ENCODE measurements at regions not wholly inside any gene's neighbourhood (a gene's known extent, or its start where the extent isn't known, plus 50 kb on each side); places are given as distances from the start of the nearest gene placed in this dataset.
"Not testable (repeated sequence)": the region's sequence is repeated elsewhere in the genome, so short reads cannot be mapped to it uniquely, and the experiment has no call there.

DNA sequence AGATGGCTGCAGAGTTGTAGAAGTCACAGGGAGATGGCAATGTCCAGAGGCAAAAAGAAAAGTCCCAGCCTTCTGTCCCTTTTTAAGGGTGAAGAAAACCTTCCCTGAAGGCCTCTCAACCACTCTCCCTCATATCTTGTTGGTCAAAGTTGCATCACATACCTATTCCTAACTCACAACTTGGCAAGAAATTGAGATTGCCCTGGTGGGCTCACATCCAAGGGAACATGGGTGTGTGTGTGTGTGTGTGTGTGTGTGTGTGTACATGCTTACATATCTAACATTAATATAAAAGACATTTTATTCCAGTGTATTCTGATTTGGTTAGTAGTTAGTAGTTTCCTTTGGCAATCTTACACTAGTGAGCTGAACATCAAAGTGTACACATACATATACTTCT lies 144.3 kb upstream of the SALL4 start:
- Histone ChIP-seq H3K9me3 (no peaks in the 10 kb centered on the region), H3K4me1 (no peaks in the 10 kb centered on the region), H3K36me3 (no peaks in the 10 kb centered on the region), H3K27ac (no peak overlapping the region), H3K27me3 (no peaks in the 10 kb centered on the region), H3K4me3 (no peak overlapping the region)
- intact Hi-C loops (cut with DNase I), result no loop called here
- DNase-seq (ENCODE audit: extremely low spot score in 2 of 2), result no peak
- TF ChIP-seq POLR2AphosphoS5 (IDR thresholded peaks at IDR 0.05; ENCODE audit: insufficient read depth in 1 of 2, low read depth in 1 of 2) (no peak), POLR2A (IDR thresholded peaks at IDR 0.05) (no peak)
- TF ChIP-seq, protein P1, sequence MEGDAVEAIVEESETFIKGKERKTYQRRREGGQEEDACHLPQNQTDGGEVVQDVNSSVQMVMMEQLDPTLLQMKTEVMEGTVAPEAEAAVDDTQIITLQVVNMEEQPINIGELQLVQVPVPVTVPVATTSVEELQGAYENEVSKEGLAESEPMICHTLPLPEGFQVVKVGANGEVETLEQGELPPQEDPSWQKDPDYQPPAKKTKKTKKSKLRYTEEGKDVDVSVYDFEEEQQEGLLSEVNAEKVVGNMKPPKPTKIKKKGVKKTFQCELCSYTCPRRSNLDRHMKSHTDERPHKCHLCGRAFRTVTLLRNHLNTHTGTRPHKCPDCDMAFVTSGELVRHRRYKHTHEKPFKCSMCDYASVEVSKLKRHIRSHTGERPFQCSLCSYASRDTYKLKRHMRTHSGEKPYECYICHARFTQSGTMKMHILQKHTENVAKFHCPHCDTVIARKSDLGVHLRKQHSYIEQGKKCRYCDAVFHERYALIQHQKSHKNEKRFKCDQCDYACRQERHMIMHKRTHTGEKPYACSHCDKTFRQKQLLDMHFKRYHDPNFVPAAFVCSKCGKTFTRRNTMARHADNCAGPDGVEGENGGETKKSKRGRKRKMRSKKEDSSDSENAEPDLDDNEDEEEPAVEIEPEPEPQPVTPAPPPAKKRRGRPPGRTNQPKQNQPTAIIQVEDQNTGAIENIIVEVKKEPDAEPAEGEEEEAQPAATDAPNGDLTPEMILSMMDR (IDR thresholded peaks at IDR 0.05), result no peak

DNA sequence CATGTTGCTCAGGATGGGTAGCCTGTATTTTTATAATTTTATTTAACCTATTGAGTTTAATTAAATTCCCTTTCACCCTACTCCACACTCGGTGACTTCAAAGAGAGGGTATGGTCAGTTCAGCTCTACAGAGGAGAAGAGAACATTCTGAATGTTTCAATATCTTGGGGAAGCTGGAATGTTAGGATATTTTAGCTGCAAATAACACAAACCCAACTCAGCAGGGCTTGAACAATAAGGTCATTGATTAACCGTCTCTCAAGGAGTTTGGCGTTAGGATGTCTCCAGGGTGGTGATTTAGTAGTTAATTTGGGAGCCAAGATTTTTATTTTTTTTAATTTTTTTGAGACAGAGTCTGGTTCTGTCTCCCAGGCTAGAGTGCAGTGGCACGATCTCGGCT lies 143.6 kb upstream of the SALL4 start:
- Histone ChIP-seq H3K36me3 (no peaks in the 10 kb centered on the region), H3K9me3 (no peaks in the 10 kb centered on the region), H3K27me3 (no peaks in the 10 kb centered on the region), H3K27ac (no peak overlapping the region), H3K4me3 (no peak overlapping the region), H3K4me1 (no peaks in the 10 kb centered on the region)
- intact Hi-C loops (cut with DNase I), result no loop called here
- no peak for DNase-seq (ENCODE audit: extremely low spot score in 2 of 2)
- TF ChIP-seq, protein P1 (IDR thresholded peaks at IDR 0.05), result no peak
- TF ChIP-seq POLR2A (IDR thresholded peaks at IDR 0.05) (no peak), POLR2AphosphoS5 (IDR thresholded peaks at IDR 0.05; ENCODE audit: insufficient read depth in 1 of 2, low read depth in 1 of 2) (no peak)

DNA sequence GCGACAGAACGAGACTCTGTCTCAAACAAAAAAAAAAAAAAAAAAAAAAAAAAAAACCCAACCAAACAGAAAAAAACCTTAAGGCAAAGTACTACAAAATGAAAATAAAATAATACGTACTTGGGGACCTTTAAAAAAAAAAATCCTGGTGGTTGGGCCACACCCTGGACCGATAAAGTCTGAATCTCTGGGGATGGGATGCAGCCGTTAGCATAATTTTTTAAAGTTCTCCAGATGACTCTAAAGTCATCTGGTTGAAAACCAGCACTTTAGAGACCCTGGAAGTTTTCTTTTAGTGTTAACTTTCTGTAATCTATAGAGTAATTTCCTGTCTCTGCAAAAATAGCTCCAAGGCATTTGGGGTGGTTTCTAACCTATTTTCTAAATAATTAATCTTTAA lies 142.9 kb upstream of the SALL4 start:
- H3K9me3 ChIP-seq, result no peaks in the 10 kb centered on the region
- no peak overlapping the region for H3K4me3 ChIP-seq
- intact Hi-C loops (cut with DNase I), result no loop called here
- H3K4me1 ChIP-seq, result no peaks in the 10 kb centered on the region
- no peaks in the 10 kb centered on the region for H3K27me3 ChIP-seq
- TF ChIP-seq POLR2AphosphoS5 (IDR thresholded peaks at IDR 0.05; ENCODE audit: insufficient read depth in 1 of 2, low read depth in 1 of 2), result no peak
- TF ChIP-seq, protein P1 (IDR thresholded peaks at IDR 0.05), result no peak
- TF ChIP-seq POLR2A (IDR thresholded peaks at IDR 0.05), result no peak
- DNase-seq (ENCODE audit: extremely low spot score in 2 of 2), result no peak
- no peak overlapping the region for H3K27ac ChIP-seq
- no peaks in the 10 kb centered on the region for H3K36me3 ChIP-seq

DNA sequence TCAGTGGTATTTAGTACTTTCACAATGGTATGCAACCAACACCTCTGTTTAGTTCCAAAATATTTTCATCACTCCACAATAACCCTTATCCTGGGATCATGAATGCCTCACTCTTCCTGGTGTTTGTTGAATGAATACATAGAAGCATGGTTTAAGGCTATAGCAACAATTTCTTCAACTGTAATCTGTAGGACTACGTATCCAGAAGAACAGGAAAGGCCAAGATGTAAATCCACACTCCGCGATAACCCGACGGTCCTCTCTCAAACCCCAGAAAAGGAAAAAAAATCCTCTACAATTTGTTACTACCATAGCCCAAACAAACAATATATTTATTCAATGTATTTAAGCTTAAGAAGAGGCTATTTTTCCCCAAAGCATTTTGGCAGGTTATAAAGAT lies 141.4 kb upstream of the SALL4 start:
- Histone ChIP-seq H3K36me3 (no peaks in the 10 kb centered on the region), H3K27ac (no peak overlapping the region), H3K4me1 (peaks cover 4% of the 10 kb centered on the region), H3K27me3 (no peaks in the 10 kb centered on the region), H3K4me3 (no peak overlapping the region), H3K9me3 (no peaks in the 10 kb centered on the region)
- TF ChIP-seq POLR2AphosphoS5 (IDR thresholded peaks at IDR 0.05; ENCODE audit: insufficient read depth in 1 of 2, low read depth in 1 of 2), result no peak
- TF ChIP-seq, protein P1 (IDR thresholded peaks at IDR 0.05), result no peak
- no peak for TF ChIP-seq POLR2A (IDR thresholded peaks at IDR 0.05)
- intact Hi-C loops (cut with DNase I), result no loop called here
- DNase-seq (ENCODE audit: extremely low spot score in 2 of 2), result no peak

DNA sequence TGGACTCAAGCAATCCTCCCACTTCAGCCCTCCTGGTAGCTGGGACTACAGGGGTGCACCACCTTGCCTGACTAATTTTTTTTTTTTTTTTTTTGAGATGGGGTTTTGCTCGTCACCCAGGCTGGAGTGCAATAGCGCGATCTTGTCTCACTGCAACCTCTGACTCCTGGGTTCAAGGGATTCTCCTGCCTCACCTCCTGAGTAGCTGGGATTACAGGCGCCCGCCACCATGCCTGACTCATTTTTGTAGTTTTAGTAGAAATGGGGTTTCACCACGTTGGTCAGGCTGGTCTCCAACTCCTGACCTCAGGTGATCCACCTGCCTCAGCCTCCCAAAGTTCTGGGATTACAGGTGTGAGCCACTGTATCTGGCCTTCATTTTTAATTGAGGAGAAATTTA lies 141.0 kb upstream of the SALL4 start:
- DNase-seq (ENCODE audit: extremely low spot score in 2 of 2); H3K36me3 ChIP-seq; H3K27ac ChIP-seq; H3K27me3 ChIP-seq; H3K4me1 ChIP-seq; H3K9me3 ChIP-seq; intact Hi-C loops (cut with DNase I); H3K4me3 ChIP-seq: not testable (repeated sequence)

DNA sequence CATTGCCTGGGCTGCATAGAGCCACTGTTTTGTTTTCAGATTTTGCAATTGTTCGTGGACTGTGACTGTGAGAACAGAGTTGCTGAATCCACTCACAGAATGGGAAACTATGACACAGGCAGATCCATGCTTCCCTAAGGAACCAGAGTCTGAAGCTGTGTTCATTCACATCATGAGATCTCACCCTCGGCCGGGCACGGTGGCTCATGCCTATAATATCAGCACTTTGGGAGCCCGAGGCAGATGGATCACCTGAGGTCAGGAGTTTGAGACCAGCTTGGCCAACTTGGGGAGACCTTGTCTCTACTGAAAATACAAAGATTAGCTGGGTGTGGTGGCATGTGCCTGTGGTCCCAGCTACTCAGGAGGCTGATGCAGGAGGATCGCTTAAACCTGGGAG lies 139.2 kb upstream of the SALL4 start:
- DNase-seq (ENCODE audit: extremely low spot score in 2 of 2), result no peak
- intact Hi-C loops (cut with DNase I), result no loop called here
- H3K4me1 ChIP-seq, result peaks cover 4% of the 10 kb centered on the region

More for the DNA sequence above, 139.2 kb upstream of the SALL4 start:
- Histone ChIP-seq H3K4me3 (no peak overlapping the region), H3K36me3 (no peaks in the 10 kb centered on the region), H3K27me3 (no peaks in the 10 kb centered on the region), H3K9me3 (no peaks in the 10 kb centered on the region), H3K27ac (no peak overlapping the region)
- TF ChIP-seq, protein P1 (IDR thresholded peaks at IDR 0.05), result no peak
- TF ChIP-seq POLR2AphosphoS5 (IDR thresholded peaks at IDR 0.05; ENCODE audit: insufficient read depth in 1 of 2, low read depth in 1 of 2), result no peak
- no peak for TF ChIP-seq POLR2A (IDR thresholded peaks at IDR 0.05)
